ENCODE measurements at regions not wholly inside any gene's neighbourhood (a gene's known extent, or its start where the extent isn't known, plus 50 kb on each side); places are given as distances from the start of the nearest gene placed in this dataset.
"Not testable (repeated sequence)": the region's sequence is repeated elsewhere in the genome, so short reads cannot be mapped to it uniquely, and the experiment has no call there.

GRCh38 chr10:109809954-109810353, 113.4 kb downstream of the XPNPEP1 start:
- H3K36me3 ChIP-seq (ENCODE audit: insufficient read depth); H3K4me1 ChIP-seq (ENCODE audit: insufficient read depth); DNase-seq (ENCODE audit: extremely low spot score); H3K27ac ChIP-seq (ENCODE audit: low read depth); H3K4me3 ChIP-seq (ENCODE audit: low read depth, low read length): not testable (repeated sequence)
- WGBS = 90% methylated on average over 1 of the region's 1 CpG

DNA sequence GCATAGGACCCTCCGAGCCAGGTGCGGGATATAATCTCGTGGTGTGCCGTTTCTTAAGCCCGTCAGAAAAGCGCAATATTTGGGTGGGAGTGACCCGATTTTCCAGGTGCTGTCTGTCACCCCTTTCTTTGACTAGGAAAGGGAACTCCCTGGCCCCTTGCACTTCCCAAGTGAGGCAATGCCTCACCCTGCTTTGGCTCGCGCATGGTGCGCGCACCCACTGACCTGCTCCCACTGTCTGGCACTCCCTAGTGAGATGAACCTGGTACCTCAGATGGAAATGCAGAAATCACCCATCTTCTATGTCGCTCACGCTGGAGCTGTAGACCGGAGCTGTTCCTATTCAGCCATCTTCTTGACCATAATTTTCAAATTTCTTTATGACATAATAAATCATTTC, 122.1 kb downstream of the XPNPEP1 start:
- not testable (repeated sequence) for DNase-seq (ENCODE audit: extremely low spot score); H3K4me3 ChIP-seq (ENCODE audit: low read depth, low read length); H3K27ac ChIP-seq (ENCODE audit: low read depth); H3K36me3 ChIP-seq (ENCODE audit: insufficient read depth); H3K4me1 ChIP-seq (ENCODE audit: insufficient read depth)
- 92% methylated on average over 14 of the region's 14 CpGs for WGBS

GRCh38 chr10:109790647-109791046, 132.7 kb downstream of the XPNPEP1 start:
- Histone ChIP-seq H3K4me3 (ENCODE audit: low read depth, low read length) (no peak overlapping the region), H3K27ac (ENCODE audit: low read depth) (no peak overlapping the region), H3K36me3 (ENCODE audit: insufficient read depth) (no peaks in the 10 kb centered on the region), H3K4me1 (ENCODE audit: insufficient read depth) (no peaks in the 10 kb centered on the region)
- 75% methylated on average over 4 of the region's 4 CpGs for WGBS
- DNase-seq (ENCODE audit: extremely low spot score) = no peak

DNA sequence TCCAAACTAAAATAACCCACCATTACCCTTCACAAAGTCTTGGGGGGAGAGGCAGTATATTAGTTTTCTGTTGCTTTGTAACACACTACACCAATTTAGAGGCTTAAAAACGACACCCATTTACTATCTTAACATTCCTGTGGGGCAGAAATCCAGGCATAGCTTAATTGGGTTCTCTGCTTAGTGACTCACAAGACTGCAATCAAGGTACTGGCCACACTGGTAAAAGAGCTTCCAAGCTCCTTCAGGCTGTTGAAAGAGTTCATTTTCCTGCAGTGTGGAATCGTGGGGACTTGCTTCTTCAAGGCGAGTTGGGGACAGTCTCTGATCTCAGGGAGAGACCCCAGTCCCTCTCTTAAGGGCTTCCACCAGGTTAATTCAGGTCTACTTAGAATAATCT, 139.1 kb downstream of the XPNPEP1 start:
- Histone ChIP-seq H3K27ac (ENCODE audit: low read depth) (no peak overlapping the region), H3K36me3 (ENCODE audit: insufficient read depth) (no peaks in the 10 kb centered on the region), H3K4me1 (ENCODE audit: insufficient read depth) (no peaks in the 10 kb centered on the region), H3K4me3 (ENCODE audit: low read depth, low read length) (no peak overlapping the region)
- no peak for DNase-seq (ENCODE audit: extremely low spot score)
- WGBS = 63% methylated on average over 3 of the region's 3 CpGs

DNA sequence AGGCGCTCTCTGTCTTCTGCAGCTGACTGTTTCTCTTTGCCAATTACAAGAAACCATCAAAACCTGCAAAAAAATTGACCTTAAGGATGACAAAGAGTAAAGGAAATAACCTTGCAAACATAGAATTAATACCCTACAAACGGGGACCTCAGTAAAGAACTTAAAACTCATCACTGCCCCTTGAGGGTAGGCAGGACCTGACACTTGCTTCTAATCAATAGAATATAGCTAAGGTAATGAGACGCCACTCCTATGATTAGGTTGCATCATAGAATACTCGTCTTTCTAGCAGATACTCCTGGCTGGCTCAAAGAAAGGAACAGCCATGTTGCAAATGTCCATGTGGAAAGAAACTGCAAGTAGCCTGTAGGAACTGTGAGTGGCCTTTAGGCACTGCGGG, 140.0 kb downstream of the XPNPEP1 start:
- Histone ChIP-seq H3K4me3 (ENCODE audit: low read depth, low read length) (no peak overlapping the region), H3K27ac (ENCODE audit: low read depth) (no peak overlapping the region), H3K4me1 (ENCODE audit: insufficient read depth) (no peaks in the 10 kb centered on the region), H3K36me3 (ENCODE audit: insufficient read depth) (no peaks in the 10 kb centered on the region)
- no peak for DNase-seq (ENCODE audit: extremely low spot score)
- 83% methylated on average over 5 of the region's 5 CpGs for WGBS

- Histone ChIP-seq H3K36me3 (ENCODE audit: insufficient read depth) (no peaks in the 10 kb centered on the region), H3K4me1 (ENCODE audit: insufficient read depth) (no peaks in the 10 kb centered on the region)
- no peak for DNase-seq (ENCODE audit: extremely low spot score)
Observed at GRCh38 chr10:109780997-109781396, 142.3 kb downstream of the XPNPEP1 start.

DNA sequence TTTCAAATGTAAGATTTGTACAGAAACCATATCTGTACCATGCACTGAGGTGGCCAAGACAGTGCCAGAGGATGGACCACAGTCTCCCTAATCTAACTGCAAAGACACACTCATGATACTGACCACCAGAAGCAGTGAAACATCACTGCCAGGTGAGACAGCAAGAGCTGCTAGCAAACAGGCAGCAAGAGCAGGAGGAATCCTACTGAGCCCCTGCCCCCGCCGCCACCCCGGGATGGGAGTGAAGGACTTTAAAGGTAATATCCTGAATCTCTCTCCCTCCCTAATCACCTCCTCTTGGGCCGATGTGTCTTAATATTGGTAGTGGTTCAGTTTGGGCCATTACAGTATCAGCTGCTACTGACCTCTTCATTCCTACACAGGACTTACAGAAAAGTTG, 144.3 kb downstream of the XPNPEP1 start:
- no peak overlapping the region for H3K27ac ChIP-seq (ENCODE audit: low read depth)
- no peak overlapping the region for H3K4me3 ChIP-seq (ENCODE audit: low read depth, low read length)
- 90% methylated on average over 4 of the region's 4 CpGs for WGBS
- DNase-seq (ENCODE audit: extremely low spot score) = no peak
- H3K36me3 ChIP-seq (ENCODE audit: insufficient read depth) = no peaks in the 10 kb centered on the region
- no peaks in the 10 kb centered on the region for H3K4me1 ChIP-seq (ENCODE audit: insufficient read depth)

More at GRCh38 chr10:109780997-109781396, 142.3 kb downstream of the XPNPEP1 start:
- Histone ChIP-seq H3K27ac (ENCODE audit: low read depth) (no peak overlapping the region), H3K4me3 (ENCODE audit: low read depth, low read length) (no peak overlapping the region)

DNA sequence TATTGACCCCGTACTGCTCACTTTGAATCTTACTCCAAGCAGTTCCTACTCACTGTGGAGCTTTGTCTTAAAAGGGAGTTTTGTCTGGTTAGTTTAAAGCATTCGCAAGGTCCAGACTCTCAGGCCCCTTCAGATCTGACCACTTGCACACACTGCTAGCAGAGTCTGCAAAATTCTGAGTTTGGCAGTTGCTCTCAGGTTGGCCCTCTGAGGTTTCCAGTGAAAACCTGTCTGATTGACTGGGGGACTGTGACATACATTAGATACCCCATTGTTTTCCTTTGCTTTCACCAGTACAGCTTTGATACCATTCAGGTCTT, 149.2 kb downstream of the XPNPEP1 start:
- Histone ChIP-seq H3K4me3 (ENCODE audit: low read depth, low read length) (no peak overlapping the region), H3K36me3 (ENCODE audit: insufficient read depth) (no peaks in the 10 kb centered on the region), H3K27ac (ENCODE audit: low read depth) (no peak overlapping the region), H3K4me1 (ENCODE audit: insufficient read depth) (no peaks in the 10 kb centered on the region)
- WGBS = 48% methylated on average over 2 of the region's 2 CpGs
- DNase-seq (ENCODE audit: extremely low spot score) = no peak

GRCh38 chr10:109773288-109774120, 149.8 kb downstream of the XPNPEP1 start:
- no peak overlapping the region for H3K27ac ChIP-seq (ENCODE audit: low read depth)
- DNase-seq (ENCODE audit: extremely low spot score) = no peak
- no peak overlapping the region for H3K4me3 ChIP-seq (ENCODE audit: low read depth, low read length)
- H3K36me3 ChIP-seq (ENCODE audit: insufficient read depth) = no peaks in the 10 kb centered on the region
- WGBS = 76% methylated on average over 8 of the region's 8 CpGs
- no peaks in the 10 kb centered on the region for H3K4me1 ChIP-seq (ENCODE audit: insufficient read depth)

DNA sequence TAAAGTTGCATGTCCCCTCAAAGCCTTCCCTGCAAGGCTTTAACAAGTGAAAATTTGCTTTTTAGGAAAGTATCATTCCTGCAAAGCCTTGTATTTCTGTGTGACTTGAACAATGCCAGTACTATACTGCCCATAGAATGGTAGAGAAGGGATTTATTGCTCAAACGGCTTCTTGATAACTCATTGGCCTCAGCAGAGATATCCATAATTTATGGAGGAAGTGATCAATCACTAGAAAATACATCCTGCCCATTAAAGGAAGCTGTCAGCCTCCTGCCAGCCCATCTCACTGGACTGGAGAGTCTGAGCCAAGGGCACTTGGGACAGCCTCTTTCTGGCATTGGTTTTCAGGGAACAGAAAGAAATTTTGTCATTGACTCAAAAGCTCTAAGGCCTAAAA, 152.6 kb downstream of the XPNPEP1 start:
- Histone ChIP-seq H3K27ac (ENCODE audit: low read depth) (no peak overlapping the region), H3K4me3 (ENCODE audit: low read depth, low read length) (no peak overlapping the region), H3K4me1 (ENCODE audit: insufficient read depth) (no peaks in the 10 kb centered on the region), H3K36me3 (ENCODE audit: insufficient read depth) (no peaks in the 10 kb centered on the region)
- DNase-seq (ENCODE audit: extremely low spot score) = no peak
- 27% methylated on average over 1 of the region's 1 CpG for WGBS

GRCh38 chr10:109769966-109770365, 153.3 kb downstream of the XPNPEP1 start:
- WGBS = 75% methylated on average over 2 of the region's 2 CpGs
- no peak for DNase-seq (ENCODE audit: extremely low spot score)
- Histone ChIP-seq H3K36me3 (ENCODE audit: insufficient read depth) (no peaks in the 10 kb centered on the region), H3K4me3 (ENCODE audit: low read depth, low read length) (no peak overlapping the region), H3K4me1 (ENCODE audit: insufficient read depth) (no peaks in the 10 kb centered on the region), H3K27ac (ENCODE audit: low read depth) (no peak overlapping the region)

- no peak for DNase-seq (ENCODE audit: extremely low spot score)
- Histone ChIP-seq H3K36me3 (ENCODE audit: insufficient read depth) (no peaks in the 10 kb centered on the region), H3K27ac (ENCODE audit: low read depth) (no peak overlapping the region), H3K4me1 (ENCODE audit: insufficient read depth) (no peaks in the 10 kb centered on the region), H3K4me3 (ENCODE audit: low read depth, low read length) (no peak overlapping the region)
- WGBS = 66% methylated on average over 2 of the region's 2 CpGs
Observed at GRCh38 chr10:109765838-109766237, 157.5 kb downstream of the XPNPEP1 start.

DNA sequence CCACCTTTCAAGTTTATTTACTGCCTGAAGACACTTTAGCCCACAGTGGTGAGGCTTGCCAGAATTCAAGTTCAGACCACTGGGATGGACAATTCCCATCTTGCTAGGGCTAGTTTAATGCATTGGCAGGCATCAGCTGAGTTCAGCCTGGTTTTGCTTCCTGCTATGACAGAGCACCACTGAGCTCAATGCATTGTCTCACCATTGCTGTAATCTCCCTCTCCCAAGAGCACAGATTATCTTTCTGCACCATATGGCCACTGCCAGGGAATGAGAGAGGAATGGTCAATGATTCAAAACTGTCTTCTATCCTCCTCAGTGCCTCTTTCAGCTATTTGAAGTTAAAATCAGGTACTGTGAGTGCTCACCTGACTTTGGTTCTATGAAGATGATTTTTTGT, 160.8 kb downstream of the XPNPEP1 start:
- no peak overlapping the region for H3K4me3 ChIP-seq (ENCODE audit: low read depth, low read length)
- H3K36me3 ChIP-seq (ENCODE audit: insufficient read depth) = no peaks in the 10 kb centered on the region
- H3K4me1 ChIP-seq (ENCODE audit: insufficient read depth) = no peaks in the 10 kb centered on the region
- no peak for DNase-seq (ENCODE audit: extremely low spot score)
- no peak overlapping the region for H3K27ac ChIP-seq (ENCODE audit: low read depth)

GRCh38 chr10:109757670-109758069, 165.6 kb downstream of the XPNPEP1 start:
- DNase-seq (ENCODE audit: extremely low spot score) = not testable (repeated sequence)
- WGBS = 70% methylated on average over 6 of the region's 6 CpGs

GRCh38 chr10:109746861-109747260, 176.4 kb downstream of the XPNPEP1 start:
- Histone ChIP-seq H3K27ac (ENCODE audit: low read depth) (no peak overlapping the region), H3K36me3 (ENCODE audit: insufficient read depth) (no peaks in the 10 kb centered on the region), H3K4me3 (ENCODE audit: low read depth, low read length) (no peak overlapping the region), H3K4me1 (ENCODE audit: insufficient read depth) (no peaks in the 10 kb centered on the region)
- DNase-seq (ENCODE audit: extremely low spot score) = no peak
- WGBS = 60% methylated on average over 1 of the region's 1 CpG

More at GRCh38 chr10:109757670-109758069, 165.6 kb downstream of the XPNPEP1 start:
- not testable (repeated sequence) for H3K4me3 ChIP-seq (ENCODE audit: low read depth, low read length); H3K36me3 ChIP-seq (ENCODE audit: insufficient read depth); H3K27ac ChIP-seq (ENCODE audit: low read depth); H3K4me1 ChIP-seq (ENCODE audit: insufficient read depth)

All from urinary bladder (tissue), 3 donors.